Hepatocyte (in vitro differentiated cells): ENCODE measurements at regions not wholly inside any gene's neighbourhood (a gene's known extent, or its start where the extent isn't known, plus 50 kb on each side); places are given as distances from the start of the nearest gene placed in this dataset.
"Not testable (repeated sequence)": the region's sequence is repeated elsewhere in the genome, so short reads cannot be mapped to it uniquely, and the experiment has no call there.

Experiments used
- DNase-seq: peaks from one replicate; pipeline ENCODE4 v3.0.0-alpha.2; 2016; ENCODE audit warnings: low spot score
- H2AFZ ChIP-seq: fragments of 200-600 bp; sonication (generic); 2 replicates; pipeline ENCODE4 v1.6.0; 2016; ENCODE audit warnings: antibody characterized with exemption, mild to moderate bottlenecking
- H3K27ac ChIP-seq: fragments of 200-600 bp; sonication (generic); 2 replicates; pipeline ENCODE4 v1.5.1; 2016; ENCODE audit warnings: mild to moderate bottlenecking
- H3K27me3 ChIP-seq: fragments of 200-600 bp; sonication (generic); 2 replicates; pipeline ENCODE4 v1.6.1; 2016
- H3K36me3 ChIP-seq: fragments of 200-600 bp; sonication (generic); replicated peaks from 2 replicates; pipeline ENCODE4 v1.5.1; 2016; ENCODE audit warnings: low read depth; ENCODE audit not compliant: insufficient read depth
- H3K4me1 ChIP-seq: fragments of 200-600 bp; sonication (generic); 2 replicates; pipeline ENCODE4 v1.5.1; 2016; ENCODE audit warnings: mild to moderate bottlenecking, moderate library complexity; ENCODE audit not compliant: insufficient read depth
- H3K4me2 ChIP-seq: fragments of 200-600 bp; sonication (generic); 2 replicates; pipeline ENCODE4 v1.6.0; 2016
- H3K4me3 ChIP-seq: fragments of 200-600 bp; sonication (generic); 2 replicates; pipeline ENCODE4 v1.5.1; 2016; ENCODE audit warnings: mild to moderate bottlenecking
- H3K79me2 ChIP-seq: fragments of 200-600 bp; sonication (generic); 2 replicates; pipeline ENCODE4 v1.6.0; 2017; ENCODE audit warnings: mild to moderate bottlenecking
- H3K9me2 ChIP-seq: fragments of 200-600 bp; sonication (generic); replicated peaks from 2 replicates; pipeline ENCODE4 v1.6.0; 2017; ENCODE audit warnings: mild to moderate bottlenecking; ENCODE audit not compliant: insufficient read depth
- H3K9me3 ChIP-seq: fragments of 200-600 bp; sonication (generic); 2 replicates; pipeline ENCODE4 v1.5.1; 2016; ENCODE audit warnings: low read depth, mild to moderate bottlenecking
- H4K20me1 ChIP-seq: fragments of 200-600 bp; sonication (generic); 2 replicates; pipeline ENCODE4 v1.6.0; 2016; ENCODE audit warnings: mild to moderate bottlenecking; ENCODE audit not compliant: insufficient read depth, poor library complexity, severe bottlenecking
- WGBS: methylation state at CpG from one replicate; pipeline ENCODE4 v1.1.6; 2016; ENCODE audit warnings: low lambda C conversion rate; ENCODE audit errors: missing lambda C conversion rate; 5-methylcytosine and 5-hydroxymethylcytosine counted together
- TF ChIP-seq, protein P1 (sequence below): fragments of 200-600 bp; sonication (generic); IDR thresholded peaks from 2 replicates; pipeline ENCODE4 v1.5.1; 2016; ENCODE audit warnings: antibody characterized with exemption, mild to moderate bottlenecking; ENCODE audit not compliant: poor library complexity

DNA sequence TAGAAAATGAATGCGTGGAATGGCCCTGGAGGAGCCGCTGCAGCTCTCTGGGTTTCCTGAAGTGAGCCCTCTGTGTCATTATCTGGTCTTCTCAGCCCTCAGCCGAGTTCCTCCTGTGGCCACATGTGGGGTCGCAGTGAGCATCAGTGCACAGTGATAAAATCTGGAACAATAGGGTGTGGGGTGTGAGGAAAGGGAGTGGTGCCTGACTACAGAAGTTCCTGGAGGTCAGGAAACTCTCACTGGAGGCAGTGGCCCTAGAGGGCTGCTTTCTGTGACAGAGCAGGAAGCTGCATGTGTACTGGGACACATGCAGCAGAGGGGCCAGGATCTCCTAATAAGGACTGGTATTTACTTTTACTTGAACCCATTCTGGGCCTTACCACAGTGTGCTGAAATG, 1942.5 kb downstream of the FOXD4L5 start:
- DNase-seq: peak; percentile 0
- 77% methylated on average over 2 of the region's 4 CpGs for WGBS
- H3K27ac ChIP-seq, H2AFZ ChIP-seq, H4K20me1 ChIP-seq, H3K4me3 ChIP-seq, H3K4me1 ChIP-seq, H3K4me2 ChIP-seq, H3K79me2 ChIP-seq, H3K9me3 ChIP-seq, H3K27me3 ChIP-seq, H3K36me3 ChIP-seq, H3K9me2 ChIP-seq: not testable (repeated sequence)

DNA sequence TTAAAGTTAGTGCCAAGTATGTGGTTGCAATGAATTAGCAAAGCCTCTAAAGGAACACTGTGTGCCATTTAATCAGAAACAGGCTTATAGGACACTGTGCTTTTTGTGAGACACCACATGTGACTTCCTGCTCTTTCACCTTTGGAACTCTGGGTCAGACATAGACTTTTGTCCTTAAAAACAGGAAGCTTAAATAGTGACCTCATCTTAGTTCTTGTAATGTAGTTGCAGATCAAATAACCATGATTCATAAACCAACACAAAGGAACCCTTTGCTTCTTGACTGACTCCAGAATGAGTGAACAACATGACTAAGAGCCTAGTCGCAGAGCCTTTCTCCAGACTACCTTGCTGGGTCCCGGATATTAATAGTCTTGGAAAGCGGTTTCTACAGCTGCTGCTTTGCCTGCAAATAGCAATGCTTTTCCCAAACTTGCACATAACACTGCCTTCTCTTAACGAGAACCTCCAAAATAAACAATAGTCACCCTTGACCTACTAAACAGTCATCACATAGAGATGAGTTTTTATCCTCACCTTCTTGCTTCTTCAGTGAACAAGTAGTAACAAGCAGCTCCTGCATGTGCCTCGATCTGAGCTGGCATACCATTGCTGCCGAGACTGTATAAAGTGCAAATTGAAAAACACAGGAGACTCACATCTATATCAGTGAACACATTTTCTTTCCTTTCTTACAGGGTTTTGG, 1947.0 kb downstream of the FOXD4L5 start:
- not testable (repeated sequence) for H2AFZ ChIP-seq, H3K27me3 ChIP-seq, H3K9me2 ChIP-seq, H3K4me3 ChIP-seq, H3K9me3 ChIP-seq, H3K4me1 ChIP-seq, H3K36me3 ChIP-seq, H3K4me2 ChIP-seq, H3K79me2 ChIP-seq, H4K20me1 ChIP-seq
- peak overlapping the region; percentile 48 for H3K27ac ChIP-seq
- WGBS: 70% methylated on average over 5 of the region's 6 CpGs
- DNase-seq: peak; percentile 1

DNA sequence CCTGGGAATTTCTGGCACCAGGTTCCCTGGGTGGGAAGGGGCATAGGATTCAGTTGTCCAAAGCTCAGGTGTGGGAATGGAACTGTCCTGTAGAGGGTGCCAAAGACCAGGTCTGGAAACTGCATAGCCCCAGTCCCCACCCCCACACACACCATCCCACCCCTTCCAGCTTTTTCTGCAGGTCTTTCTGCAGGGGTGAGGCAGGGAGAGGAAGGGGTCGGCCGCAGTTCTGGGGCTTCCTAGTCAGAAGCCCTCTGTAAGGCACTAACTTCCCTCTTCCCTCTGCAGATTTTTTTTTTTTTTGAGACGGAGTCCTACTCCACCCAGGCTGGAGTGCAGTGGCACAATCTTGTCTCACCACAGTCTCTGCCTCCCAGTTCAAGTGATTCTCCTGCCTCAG, 1949.7 kb downstream of the FOXD4L5 start:
- 37% methylated on average over 3 of the region's 3 CpGs for WGBS
- H3K4me3 ChIP-seq: not testable (repeated sequence)

DNA sequence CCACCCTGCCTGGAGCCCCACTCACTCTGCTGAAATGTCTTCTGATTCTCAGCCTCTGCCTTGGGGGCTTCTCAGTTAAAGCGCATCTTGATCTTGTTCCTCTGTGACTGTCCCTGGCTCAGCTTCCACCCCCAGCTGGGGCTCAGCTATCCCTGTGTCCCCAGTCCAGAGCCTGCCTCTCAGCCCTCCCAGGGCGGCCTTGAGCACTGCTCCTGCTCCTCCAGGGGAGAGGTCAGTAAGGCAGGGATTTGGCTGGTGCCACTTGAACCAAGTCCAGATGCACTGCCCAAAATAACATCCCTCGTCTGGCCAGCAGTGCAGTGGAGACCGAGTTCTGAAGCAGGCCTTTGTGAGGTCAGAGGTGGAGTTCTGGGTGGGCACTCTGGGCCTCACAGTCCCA, 1950.8 kb downstream of the FOXD4L5 start:
- not testable (repeated sequence) for H3K4me3 ChIP-seq, H3K9me3 ChIP-seq, H2AFZ ChIP-seq, H3K4me2 ChIP-seq, H4K20me1 ChIP-seq, H3K36me3 ChIP-seq, H3K79me2 ChIP-seq, H3K27ac ChIP-seq, DNase-seq, H3K27me3 ChIP-seq, H3K4me1 ChIP-seq, H3K9me2 ChIP-seq
- 85% methylated on average over 2 of the region's 4 CpGs for WGBS

More for the DNA sequence above, 1949.7 kb downstream of the FOXD4L5 start:
- not testable (repeated sequence) for H3K27ac ChIP-seq, DNase-seq, H3K27me3 ChIP-seq, H2AFZ ChIP-seq, H3K9me3 ChIP-seq, H3K4me2 ChIP-seq, H3K9me2 ChIP-seq, H4K20me1 ChIP-seq, H3K79me2 ChIP-seq, H3K4me1 ChIP-seq, H3K36me3 ChIP-seq
- TF ChIP-seq, protein P1, sequence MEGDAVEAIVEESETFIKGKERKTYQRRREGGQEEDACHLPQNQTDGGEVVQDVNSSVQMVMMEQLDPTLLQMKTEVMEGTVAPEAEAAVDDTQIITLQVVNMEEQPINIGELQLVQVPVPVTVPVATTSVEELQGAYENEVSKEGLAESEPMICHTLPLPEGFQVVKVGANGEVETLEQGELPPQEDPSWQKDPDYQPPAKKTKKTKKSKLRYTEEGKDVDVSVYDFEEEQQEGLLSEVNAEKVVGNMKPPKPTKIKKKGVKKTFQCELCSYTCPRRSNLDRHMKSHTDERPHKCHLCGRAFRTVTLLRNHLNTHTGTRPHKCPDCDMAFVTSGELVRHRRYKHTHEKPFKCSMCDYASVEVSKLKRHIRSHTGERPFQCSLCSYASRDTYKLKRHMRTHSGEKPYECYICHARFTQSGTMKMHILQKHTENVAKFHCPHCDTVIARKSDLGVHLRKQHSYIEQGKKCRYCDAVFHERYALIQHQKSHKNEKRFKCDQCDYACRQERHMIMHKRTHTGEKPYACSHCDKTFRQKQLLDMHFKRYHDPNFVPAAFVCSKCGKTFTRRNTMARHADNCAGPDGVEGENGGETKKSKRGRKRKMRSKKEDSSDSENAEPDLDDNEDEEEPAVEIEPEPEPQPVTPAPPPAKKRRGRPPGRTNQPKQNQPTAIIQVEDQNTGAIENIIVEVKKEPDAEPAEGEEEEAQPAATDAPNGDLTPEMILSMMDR: peak; percentile 12

DNA sequence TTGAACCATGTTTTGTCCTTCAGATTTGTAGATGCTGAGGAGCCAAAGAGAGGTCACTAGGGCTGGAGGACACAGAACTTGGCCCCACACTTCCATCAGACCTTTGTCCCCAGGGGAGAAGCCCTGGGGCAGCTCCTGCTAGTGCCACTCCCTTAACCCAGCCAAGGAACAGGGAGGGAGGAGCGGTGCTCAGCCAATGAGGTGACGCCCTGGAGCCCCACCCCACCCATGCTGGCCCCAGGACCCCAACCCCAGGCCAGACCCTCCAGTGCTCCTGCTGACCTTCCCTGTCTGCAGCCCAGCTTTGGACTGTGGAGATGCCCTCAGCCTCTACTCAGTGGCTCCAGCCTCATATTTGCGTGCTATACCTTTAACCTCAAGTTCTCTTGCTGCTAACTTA, 1951.9 kb downstream of the FOXD4L5 start:
- not testable (repeated sequence) for H4K20me1 ChIP-seq, DNase-seq, H3K9me3 ChIP-seq, H3K4me2 ChIP-seq, H3K27me3 ChIP-seq, H3K4me1 ChIP-seq, H2AFZ ChIP-seq, H3K27ac ChIP-seq, H3K79me2 ChIP-seq, H3K4me3 ChIP-seq, H3K36me3 ChIP-seq, H3K9me2 ChIP-seq
- WGBS: no CpG with 5 or more reads among the region's 3 CpGs

DNA sequence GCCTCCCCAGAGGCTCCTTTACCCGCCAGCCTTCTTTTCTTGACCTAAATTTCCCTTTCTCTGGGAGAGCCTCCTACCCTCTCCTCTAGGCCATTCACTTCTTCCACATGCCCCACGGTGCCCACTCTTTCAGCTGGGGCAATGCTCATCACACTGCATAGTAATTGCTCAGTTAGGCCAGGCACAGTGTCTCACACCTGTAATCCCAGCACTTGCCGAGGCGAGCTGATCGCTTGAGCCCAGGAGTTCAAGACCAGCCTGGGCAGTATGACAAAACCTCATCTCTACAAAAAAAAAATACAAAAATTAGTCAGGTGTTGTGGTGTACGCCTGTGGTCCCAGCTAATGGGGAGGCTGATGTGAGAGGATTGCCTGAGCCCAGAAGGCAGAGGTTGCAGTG, 1956.7 kb downstream of the FOXD4L5 start:
- 87% methylated on average over 6 of the region's 6 CpGs for WGBS
- H4K20me1 ChIP-seq, H3K4me3 ChIP-seq, H3K27ac ChIP-seq, H3K4me1 ChIP-seq, DNase-seq, H3K79me2 ChIP-seq, H3K9me3 ChIP-seq, H3K36me3 ChIP-seq, H3K27me3 ChIP-seq, H3K9me2 ChIP-seq, H3K4me2 ChIP-seq, H2AFZ ChIP-seq: not testable (repeated sequence)

DNA sequence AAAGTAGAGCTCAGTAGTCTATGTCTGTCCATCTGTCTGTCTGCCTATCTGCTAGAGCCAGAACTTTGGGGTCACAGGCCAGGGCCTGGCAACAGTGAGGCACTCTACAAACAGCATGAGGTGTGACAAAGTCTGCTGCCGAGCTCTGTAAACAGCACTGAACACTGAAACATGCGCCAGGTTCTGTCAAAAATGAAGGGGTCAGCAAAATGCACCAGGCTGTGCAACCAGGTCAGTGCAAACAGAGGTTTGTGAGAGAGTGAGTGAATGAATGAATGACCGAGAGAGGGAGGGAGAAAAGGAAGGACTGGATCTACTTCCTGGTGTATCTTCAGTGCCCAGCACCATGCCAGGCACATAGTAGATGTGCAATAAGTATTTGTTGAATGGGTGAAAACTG, 1957.8 kb downstream of the FOXD4L5 start:
- not testable (repeated sequence) for H3K9me2 ChIP-seq, H4K20me1 ChIP-seq
- WGBS: 67% methylated on average over 3 of the region's 3 CpGs

DNA sequence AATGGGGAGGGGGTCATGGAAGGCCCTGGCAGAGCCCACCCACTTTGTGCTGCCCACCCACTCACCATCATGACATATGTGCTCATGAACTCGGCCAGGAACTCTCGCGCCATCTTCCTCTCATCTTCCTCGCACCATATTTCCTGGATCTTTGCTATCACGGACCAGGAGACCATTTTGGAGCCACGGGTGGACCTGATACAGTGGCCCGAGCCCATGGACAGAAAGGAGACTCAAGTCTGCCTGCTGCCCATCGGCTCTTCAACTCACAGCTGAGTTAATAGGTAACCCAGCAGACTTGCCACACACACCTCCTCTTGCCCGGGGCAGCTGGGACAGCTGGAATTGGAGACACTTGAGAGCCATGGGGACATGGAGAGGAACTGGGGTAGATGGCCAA, 1958.3 kb downstream of the FOXD4L5 start:
- not testable (repeated sequence) for H3K4me3 ChIP-seq, H4K20me1 ChIP-seq, H3K79me2 ChIP-seq, H3K4me2 ChIP-seq, H3K9me3 ChIP-seq, H3K9me2 ChIP-seq, DNase-seq, H2AFZ ChIP-seq, H3K27me3 ChIP-seq, H3K4me1 ChIP-seq, H3K36me3 ChIP-seq, H3K27ac ChIP-seq
- 82% methylated on average over 8 of the region's 9 CpGs for WGBS

More for the DNA sequence above, 1957.8 kb downstream of the FOXD4L5 start:
- not testable (repeated sequence) for H2AFZ ChIP-seq, H3K79me2 ChIP-seq, H3K36me3 ChIP-seq, H3K9me3 ChIP-seq, H3K27ac ChIP-seq, H3K4me2 ChIP-seq, H3K4me3 ChIP-seq, H3K4me1 ChIP-seq, DNase-seq, H3K27me3 ChIP-seq
